Mucosa of stomach (tissue), 1 donor: ENCODE measurements at regions not wholly inside any gene's neighbourhood (a gene's known extent, or its start where the extent isn't known, plus 50 kb on each side); places are given as distances from the start of the nearest gene placed in this dataset.
"Not testable (repeated sequence)": the region's sequence is repeated elsewhere in the genome, so short reads cannot be mapped to it uniquely, and the experiment has no call there.

Experiments
- H3K27me3 ChIP-seq: one replicate; pipeline ENCODE4 v1.7.0; 2013; ENCODE audit warnings: mild to moderate bottlenecking, low read length; ENCODE audit not compliant: control insufficient read depth, insufficient read depth
- H3K36me3 ChIP-seq: one replicate; pipeline ENCODE4 v1.7.0; 2013; ENCODE audit warnings: low read length; ENCODE audit not compliant: control insufficient read depth, insufficient read depth
- H3K4me1 ChIP-seq: one replicate; pipeline ENCODE4 v1.7.0; 2013; ENCODE audit warnings: mild to moderate bottlenecking, low read length; ENCODE audit not compliant: control insufficient read depth, insufficient read depth
- H3K4me3 ChIP-seq: one replicate; pipeline ENCODE4 v1.7.0; 2013; ENCODE audit warnings: low read length
- H3K9ac ChIP-seq: one replicate; pipeline ENCODE4 v1.7.0; 2013; ENCODE audit warnings: mild to moderate bottlenecking, low read length, moderate library complexity
- H3K9me3 ChIP-seq: one replicate; pipeline ENCODE4 v1.7.0; 2013; ENCODE audit warnings: mild to moderate bottlenecking, low read length, moderate library complexity; ENCODE audit not compliant: control insufficient read depth
- donor health status: Pancreatic carcinoma.

DNA sequence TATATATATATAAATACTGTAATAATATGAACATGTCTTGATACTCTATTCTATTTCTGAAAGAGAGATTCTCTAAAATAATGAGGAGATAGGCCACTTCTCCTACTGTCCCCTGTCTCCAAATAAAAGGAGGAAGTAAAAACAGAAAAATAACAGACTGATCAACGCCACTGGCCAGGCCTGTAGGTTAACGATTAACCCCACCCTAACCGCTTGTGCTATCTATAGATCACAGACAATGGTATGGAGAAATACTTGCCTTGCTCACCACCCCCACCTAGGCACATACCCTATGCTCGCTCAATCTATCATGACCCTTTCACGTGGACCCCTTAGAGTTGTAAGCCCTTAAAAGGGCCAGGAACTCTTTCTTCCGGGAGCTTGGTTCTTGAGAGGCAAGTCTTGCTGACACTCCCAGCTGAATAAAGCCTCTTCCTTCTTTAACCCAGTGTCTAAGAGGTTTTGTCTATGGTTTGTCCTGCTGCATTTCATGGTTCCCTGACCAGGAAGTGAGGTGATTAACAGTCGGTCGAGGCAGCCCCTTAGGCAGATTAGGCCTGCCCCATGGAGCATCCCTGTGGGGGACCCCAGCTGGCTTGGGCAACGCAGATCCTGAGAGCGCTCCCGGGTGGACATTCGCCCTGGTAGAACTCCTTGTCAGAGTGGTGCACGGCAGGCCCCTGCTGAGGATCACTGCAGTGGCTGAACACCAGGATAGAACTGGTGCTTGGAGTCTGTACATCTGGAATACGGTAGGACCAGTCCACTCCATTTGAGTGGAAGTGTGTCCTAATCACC, 521.8 kb upstream of the CNTN3 start:
- H3K36me3 ChIP-seq, result no peaks in the 10 kb centered on the region
- no peaks in the 10 kb centered on the region for H3K9me3 ChIP-seq
- no peaks in the 10 kb centered on the region for H3K27me3 ChIP-seq
- no peaks in the 10 kb centered on the region for H3K4me1 ChIP-seq
- no peak overlapping the region for H3K4me3 ChIP-seq
- no peak overlapping the region for H3K9ac ChIP-seq

DNA sequence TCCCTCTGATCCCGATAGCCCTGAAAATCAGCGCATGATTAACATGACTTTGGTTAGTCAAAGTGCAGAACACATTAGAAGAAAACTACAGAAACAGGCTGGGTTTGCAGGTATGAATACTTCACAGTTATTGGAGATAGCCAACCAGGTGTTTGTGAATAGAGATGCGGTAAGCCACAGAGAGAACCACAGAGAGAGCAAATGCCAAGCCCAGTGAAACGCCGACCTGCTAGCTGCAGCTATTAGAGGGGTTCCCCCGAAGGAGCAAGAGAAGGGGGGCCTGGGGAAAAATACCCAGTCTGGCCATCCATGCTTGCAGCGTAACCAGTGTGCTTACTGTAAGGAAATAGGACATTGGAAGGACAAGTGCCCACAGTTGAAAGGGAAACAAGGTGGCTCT, 523.9 kb upstream of the CNTN3 start:
- no peaks in the 10 kb centered on the region for H3K9me3 ChIP-seq
- H3K9ac ChIP-seq, result no peak overlapping the region
- H3K4me3 ChIP-seq, result no peak overlapping the region
- no peaks in the 10 kb centered on the region for H3K27me3 ChIP-seq
- H3K4me1 ChIP-seq, result no peaks in the 10 kb centered on the region
- H3K36me3 ChIP-seq, result no peaks in the 10 kb centered on the region

DNA sequence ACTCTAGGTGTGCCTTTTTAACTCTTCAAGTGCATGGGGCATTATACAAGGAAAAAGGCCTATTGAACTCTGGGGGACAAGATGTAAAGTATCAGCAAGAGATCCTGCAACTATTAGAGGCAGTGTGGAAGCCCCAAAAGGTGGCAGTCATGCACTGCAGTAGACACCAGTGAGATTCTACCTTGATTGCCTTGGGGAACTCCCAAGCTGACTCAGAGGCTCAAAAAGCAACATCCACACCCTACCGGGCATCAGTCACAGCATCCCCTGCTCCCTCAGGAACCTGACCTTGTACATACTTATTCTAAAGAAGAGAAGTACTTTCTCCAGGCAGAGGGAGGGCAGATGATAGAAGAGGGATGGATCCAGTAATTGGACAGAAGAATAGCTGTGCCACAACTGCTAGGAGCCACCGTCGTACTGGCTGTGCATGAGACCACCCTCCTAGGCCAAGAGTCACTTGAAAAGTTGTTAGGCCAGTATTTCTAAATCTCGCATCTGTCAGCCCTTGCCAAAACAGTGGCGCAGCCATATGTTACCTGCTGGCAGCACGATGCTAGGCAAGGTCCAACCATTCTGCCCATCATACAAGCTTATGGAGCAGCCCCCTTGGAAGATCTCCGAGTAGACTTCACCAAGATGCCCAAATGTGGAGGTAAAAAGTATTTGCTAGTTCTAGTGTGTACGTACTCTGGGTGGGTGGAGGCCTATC, 523.1 kb upstream of the FRG2C start:
- Histone ChIP-seq H3K36me3 (no peaks in the 10 kb centered on the region), H3K4me1 (no peaks in the 10 kb centered on the region), H3K9ac (no peak overlapping the region), H3K27me3 (no peaks in the 10 kb centered on the region), H3K4me3 (no peak overlapping the region), H3K9me3 (no peaks in the 10 kb centered on the region)

DNA sequence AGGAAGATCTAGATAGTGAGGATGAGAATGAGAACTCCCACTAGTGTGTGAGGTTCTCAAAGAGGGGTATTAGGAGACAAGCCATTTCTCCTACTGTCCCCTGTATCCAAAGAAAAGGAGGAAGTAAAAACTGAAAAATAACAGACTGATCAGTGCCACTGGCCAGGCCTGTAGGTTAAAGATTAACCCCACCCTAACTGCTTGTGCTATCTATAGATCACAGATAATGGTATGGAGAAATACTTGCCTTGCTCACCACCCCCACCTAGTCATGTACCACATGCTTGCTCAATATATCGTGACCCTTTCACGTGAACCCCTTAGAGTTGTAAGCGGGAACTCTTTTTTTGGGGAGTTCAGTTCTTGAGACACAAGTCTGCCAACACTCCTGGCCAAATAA, 519.7 kb upstream of the FRG2C start:
- Histone ChIP-seq H3K9ac (no peak overlapping the region), H3K4me3 (no peak overlapping the region), H3K36me3 (no peaks in the 10 kb centered on the region), H3K9me3 (no peaks in the 10 kb centered on the region), H3K4me1 (no peaks in the 10 kb centered on the region), H3K27me3 (no peaks in the 10 kb centered on the region)

DNA sequence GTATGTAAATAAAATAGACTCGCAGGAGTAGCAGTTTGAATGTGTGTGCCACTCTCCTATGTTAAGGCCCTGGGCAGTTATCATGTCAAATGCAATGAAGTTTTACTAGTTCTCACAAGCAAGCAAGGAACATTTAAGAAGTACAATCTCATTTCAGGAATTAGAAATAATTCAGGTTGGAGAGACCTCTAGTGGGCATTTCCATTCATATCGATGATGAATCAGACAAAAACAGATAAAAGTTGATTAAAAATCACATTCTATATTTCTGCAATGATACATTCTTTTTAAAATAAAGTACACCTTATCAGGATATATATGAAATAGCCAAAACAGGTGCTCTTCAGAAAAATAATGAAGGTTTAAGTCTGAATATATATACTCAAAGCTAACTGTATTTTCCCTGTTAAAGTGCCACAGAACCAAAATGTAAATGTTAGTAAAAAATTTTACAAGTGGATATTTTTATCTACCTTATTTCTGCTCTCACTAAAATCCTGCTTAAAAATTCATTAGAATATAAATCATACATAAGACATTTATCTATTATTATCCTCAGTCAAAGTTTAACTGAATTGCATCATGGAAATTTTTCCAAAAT, 492.4 kb upstream of the FRG2C start:
- Histone ChIP-seq H3K27me3 (peaks cover 3% of the 10 kb centered on the region), H3K9me3 (no peaks in the 10 kb centered on the region), H3K9ac (no peak overlapping the region), H3K4me1 (no peaks in the 10 kb centered on the region), H3K4me3 (no peak overlapping the region), H3K36me3 (no peaks in the 10 kb centered on the region)

DNA sequence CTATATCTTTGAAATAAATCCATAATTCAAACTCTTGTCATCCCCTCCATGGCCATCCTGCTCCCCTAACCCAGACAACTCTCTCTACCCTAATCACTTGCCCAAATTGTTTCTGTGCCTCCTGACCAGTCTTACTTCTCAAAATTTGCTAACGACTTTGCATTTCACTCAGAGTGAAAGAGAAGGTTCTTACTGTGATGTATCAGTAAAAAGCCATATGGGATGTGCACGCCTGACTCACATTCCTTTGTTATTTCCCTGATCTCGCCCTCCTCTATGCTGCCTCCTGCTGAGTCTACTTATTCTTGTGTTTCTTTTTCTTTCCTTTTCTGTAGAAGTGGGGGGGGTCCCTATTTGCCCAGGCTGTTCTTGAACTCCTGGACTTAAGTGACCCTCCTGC, 487.2 kb upstream of the FRG2C start:
- no peak overlapping the region for H3K4me3 ChIP-seq
- H3K4me1 ChIP-seq, result no peaks in the 10 kb centered on the region
- H3K9me3 ChIP-seq, result no peaks in the 10 kb centered on the region
- no peaks in the 10 kb centered on the region for H3K36me3 ChIP-seq
- H3K27me3 ChIP-seq, result peaks cover 3% of the 10 kb centered on the region
- H3K9ac ChIP-seq, result no peak overlapping the region

DNA sequence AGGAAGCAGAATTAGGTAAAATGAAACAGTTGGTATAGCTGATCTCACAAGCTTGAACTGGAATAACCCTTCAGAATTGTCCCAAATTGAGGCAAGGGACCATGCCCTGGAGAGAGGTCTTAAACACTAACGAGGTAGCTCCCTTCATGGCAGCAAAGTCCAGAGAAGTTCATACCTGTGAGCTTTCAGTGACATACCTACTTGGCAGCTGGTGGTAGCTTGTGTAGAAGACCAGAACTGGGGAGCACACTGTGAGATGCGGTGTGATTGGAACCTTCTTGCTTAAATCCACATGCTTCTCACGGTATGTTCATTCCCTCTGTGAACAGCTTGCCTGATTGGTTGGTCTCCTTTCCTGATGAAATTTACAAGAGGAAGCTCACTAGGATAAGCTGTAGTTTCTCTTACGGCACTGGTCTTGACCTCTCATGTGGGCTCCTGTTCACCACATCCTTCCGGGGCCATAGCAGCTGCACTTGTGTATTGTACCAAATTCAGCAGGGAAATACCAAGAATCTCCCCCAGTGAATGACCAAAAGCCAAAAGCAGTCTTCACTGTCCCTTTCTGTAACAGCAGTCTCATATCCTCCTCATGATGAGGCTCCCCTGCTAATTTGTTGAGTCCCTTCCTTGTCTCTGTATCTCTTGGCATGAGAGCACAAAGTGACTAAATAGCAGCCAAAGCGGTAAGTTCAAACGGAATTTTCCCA, 483.7 kb upstream of the FRG2C start:
- Histone ChIP-seq H3K9ac (no peak overlapping the region), H3K4me3 (no peak overlapping the region), H3K9me3 (no peaks in the 10 kb centered on the region), H3K27me3 (no peaks in the 10 kb centered on the region), H3K4me1 (no peaks in the 10 kb centered on the region), H3K36me3 (no peaks in the 10 kb centered on the region)

DNA sequence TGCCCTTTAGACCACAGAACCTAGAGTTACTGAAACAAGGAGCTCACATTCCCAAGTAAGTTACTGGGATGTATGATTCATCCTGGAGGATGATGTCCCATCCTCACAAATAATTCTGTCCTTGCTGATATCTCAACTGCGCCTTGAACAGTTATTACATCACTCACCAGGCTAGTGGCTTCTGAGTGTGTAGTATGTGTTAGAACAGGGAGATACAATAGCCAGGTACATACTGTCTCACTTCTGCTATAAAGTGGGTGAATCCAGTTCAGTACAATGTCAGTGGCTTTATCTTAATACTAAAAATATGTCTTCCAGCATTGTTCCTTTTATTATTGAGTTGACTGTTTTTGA, 483.2 kb upstream of the FRG2C start:
- Histone ChIP-seq H3K9ac (no peak overlapping the region), H3K36me3 (no peaks in the 10 kb centered on the region), H3K9me3 (no peaks in the 10 kb centered on the region), H3K27me3 (no peaks in the 10 kb centered on the region), H3K4me3 (no peak overlapping the region), H3K4me1 (no peaks in the 10 kb centered on the region)

DNA sequence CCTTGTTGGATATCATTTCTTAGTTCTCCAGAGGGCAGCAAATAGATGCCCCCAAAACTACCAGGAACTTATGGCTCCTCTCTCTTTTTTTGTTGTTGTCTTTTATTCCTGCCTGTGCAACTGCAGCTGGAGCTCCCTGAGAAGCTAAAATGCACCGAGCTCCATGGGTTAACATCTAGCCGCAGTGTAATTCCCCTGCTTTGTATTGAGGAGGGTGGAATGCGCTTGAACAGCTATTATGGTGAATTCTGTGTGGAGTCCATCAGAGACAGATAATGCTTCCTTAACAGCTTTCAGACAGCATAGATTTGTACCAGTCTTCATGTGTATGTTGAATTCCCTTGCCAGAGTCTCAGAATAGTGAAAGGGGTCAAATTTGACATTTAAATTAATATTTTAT, 475.2 kb upstream of the FRG2C start:
- no peak overlapping the region for H3K9ac ChIP-seq
- no peaks in the 10 kb centered on the region for H3K9me3 ChIP-seq
- no peaks in the 10 kb centered on the region for H3K36me3 ChIP-seq
- H3K27me3 ChIP-seq, result no peaks in the 10 kb centered on the region
- H3K4me1 ChIP-seq, result no peaks in the 10 kb centered on the region
- no peak overlapping the region for H3K4me3 ChIP-seq

DNA sequence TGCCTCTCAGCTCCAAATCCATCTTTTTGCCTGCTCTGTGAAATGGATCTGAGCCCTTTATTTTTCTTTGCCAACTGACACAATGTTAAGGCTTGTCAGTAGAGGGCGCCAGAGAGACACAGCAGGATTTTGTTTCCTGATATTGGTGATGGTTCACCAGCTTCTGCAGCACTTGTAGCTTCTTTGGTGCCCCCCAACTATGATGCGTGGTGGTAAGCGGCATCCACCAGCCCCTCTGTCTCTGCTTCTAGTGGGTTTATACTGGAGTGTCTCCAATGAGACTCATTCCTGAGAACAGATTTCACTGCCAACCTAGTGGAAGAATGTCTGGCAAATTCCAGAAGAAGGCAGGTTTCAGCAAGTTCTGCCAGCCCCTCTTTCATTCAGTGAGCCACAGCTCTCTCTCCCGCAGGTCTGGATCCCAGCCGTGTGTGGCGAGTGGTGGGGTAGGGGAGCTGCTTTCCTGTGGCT, 471.9 kb upstream of the FRG2C start:
- no peak overlapping the region for H3K9ac ChIP-seq
- H3K27me3 ChIP-seq, result no peaks in the 10 kb centered on the region
- no peak overlapping the region for H3K4me3 ChIP-seq
- H3K9me3 ChIP-seq, result no peaks in the 10 kb centered on the region
- H3K36me3 ChIP-seq, result no peaks in the 10 kb centered on the region
- no peaks in the 10 kb centered on the region for H3K4me1 ChIP-seq

DNA sequence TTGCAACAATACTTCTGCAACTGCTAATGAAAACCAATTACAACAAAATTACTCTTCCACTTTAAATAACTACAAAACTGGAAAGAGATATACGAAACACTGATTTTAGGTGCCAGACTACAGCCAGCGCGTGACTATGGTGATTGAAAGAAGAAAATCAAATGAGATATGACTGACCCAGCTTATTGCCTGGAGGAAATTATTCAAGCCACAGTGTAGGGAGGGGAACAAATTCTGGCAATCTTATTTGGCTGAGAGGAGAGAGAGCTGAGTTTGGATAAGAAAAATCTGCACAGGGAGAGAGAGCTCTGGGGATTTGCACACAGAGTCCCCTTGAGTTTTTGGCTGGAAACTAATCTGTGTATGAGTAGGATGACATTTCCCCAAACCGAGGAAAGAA, 470.3 kb upstream of the FRG2C start:
- no peaks in the 10 kb centered on the region for H3K36me3 ChIP-seq
- no peak overlapping the region for H3K9ac ChIP-seq
- no peak overlapping the region for H3K4me3 ChIP-seq
- H3K4me1 ChIP-seq, result no peaks in the 10 kb centered on the region
- H3K9me3 ChIP-seq, result no peaks in the 10 kb centered on the region
- no peaks in the 10 kb centered on the region for H3K27me3 ChIP-seq

DNA sequence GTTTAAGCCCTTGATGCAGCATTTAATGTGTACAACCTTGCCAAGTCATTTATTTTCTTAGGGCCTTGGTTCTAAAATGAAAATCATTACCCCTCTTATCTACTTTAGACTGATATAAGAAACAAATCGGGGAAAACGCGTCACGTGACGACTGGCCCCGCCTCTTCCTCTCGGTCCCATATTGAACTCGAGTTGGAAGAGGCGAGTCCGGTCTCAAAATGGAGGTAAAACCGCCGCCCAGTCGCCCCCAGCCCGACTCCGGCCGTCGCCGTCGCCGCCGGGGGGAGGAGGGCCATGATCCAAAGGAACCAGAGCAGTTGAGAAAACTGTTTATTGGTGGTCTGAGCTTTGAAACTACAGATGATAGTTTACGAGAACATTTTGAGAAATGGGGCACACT, 449.8 kb upstream of the FRG2C start:
- H3K9ac ChIP-seq, H3K27me3 ChIP-seq, H3K4me3 ChIP-seq, H3K9me3 ChIP-seq, H3K4me1 ChIP-seq, H3K36me3 ChIP-seq: not testable (repeated sequence)
